GM21423 (cell line): ENCODE measurements at regions not wholly inside any gene's neighbourhood (a gene's known extent, or its start where the extent isn't known, plus 50 kb on each side); places are given as distances from the start of the nearest gene placed in this dataset.

Experiments
- ATAC-seq: cut with Tn5 transposase; IDR thresholded peaks from one replicate; pipeline ENCODE4 v1.9.1; 2021; ENCODE audit warnings: mild to moderate bottlenecking, moderate library complexity; ENCODE audit not compliant: unreplicated experiment

- no peak for ATAC-seq
These were observed 237.5 kb downstream of the COG6 start for GRCh38 chr13:39892721-39893685.

GRCh38 chr13:39893808-39894207 lies 238.3 kb downstream of the COG6 start:
- no peak for ATAC-seq

DNA sequence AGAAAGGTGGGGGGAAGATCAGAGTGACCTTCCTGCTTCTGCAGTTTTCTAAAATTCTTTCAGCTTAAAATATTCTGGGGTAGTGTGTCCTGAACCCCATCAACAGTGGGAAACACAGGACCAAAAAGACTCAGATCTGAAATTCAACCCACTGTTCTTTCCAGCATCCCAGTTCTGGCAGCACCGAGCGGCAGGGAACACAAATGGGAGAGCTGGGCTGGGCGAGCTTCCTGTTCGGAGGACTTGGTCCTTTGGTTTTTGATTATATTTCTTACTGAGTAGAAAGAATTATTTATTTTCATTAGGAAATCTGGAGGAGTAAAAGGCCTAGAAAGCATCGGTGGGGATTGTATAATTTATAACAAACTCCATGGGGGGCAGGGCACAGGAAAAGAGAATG lies 239.1 kb downstream of the COG6 start:
- ATAC-seq: no peak

DNA sequence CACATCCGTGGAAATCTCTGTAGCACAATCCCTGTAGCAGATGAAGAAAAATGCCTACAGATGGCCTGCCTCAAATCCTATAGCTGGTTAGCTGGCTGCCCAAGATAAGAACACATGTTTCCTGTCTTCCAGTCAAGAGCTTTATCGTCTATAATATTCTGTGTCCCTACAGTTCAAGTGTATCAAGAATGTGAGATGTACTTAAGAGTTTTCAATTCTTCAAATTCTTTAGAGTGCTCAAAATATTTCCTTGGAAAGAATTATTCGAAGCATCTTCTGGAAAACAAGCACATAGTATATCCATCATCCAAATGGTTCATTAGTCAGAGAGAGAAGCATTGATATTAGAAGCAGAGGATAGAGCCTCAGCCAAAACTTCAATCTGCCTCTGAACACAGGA lies 239.8 kb downstream of the COG6 start:
- no peak for ATAC-seq

DNA sequence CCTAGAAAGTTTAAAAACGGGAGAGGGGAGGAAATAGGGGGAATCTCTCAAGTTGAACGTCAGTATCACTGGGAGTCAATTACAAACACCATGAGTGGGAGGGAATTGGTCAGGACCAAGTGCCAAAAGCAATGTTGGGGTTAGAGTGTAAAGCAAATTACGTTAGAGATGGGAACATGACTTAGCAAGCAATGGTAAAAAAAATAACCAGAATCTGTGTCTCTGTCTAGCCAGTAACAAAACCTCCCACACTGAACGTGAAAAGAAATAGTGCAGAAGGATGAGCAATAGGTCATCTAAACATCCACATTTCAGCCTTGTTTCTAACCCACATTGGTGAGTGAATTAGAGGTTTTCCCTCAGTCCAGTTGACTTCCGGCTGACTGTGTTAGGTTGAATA lies 242.2 kb downstream of the COG6 start:
- no peak for ATAC-seq

- no peak for ATAC-seq
These were observed 244.8 kb downstream of the COG6 start for GRCh38 chr13:39900106-39900750.

DNA sequence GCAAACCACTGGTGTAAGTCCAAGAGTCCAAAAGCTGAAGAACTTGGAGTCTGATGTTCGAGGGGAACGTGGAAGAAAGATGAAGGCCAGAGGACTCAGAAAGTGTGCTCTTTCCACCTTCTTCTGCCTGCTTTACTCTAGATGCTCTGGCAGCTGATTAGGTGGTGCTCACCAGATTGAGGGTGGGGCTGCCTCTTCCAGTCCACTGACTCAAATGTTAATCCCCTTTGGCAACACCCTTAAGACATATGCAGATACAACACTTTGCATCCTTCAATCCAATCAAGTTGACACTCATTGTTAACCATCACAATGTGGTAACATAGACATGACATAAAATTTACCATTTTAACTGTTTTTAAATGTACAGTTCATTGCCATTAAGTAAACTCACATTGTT lies 249.5 kb downstream of the COG6 start:
- no peak for ATAC-seq

- no peak for ATAC-seq
These were observed 254.2 kb downstream of the COG6 start for GRCh38 chr13:39909634-39910033.

DNA sequence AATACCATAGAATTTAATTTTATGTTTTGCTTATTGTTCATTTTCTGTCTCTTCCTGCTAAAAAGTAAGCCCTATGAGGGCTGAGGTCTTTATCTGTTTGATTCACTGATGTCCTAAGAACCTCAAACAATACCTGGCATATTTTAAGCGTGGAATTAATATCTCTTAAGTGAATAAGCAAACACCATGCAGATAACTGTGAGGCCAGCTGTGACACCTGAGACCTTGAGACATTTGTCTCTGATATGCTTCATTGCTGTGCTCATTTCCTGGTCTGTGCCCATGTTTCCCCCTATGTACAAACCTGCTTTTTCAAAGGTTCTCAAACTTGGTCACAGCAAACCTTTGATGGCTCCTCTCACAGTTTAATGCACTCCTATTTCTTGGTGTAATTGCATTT lies 254.6 kb downstream of the COG6 start:
- ATAC-seq: no peak

- ATAC-seq: no peak
These were observed 255.4 kb downstream of the COG6 start for GRCh38 chr13:39910833-39911232.

- no peak for ATAC-seq
These were observed 257.9 kb downstream of the COG6 start for GRCh38 chr13:39913339-39913738.

- ATAC-seq: no peak
These were observed 258.5 kb downstream of the COG6 start for GRCh38 chr13:39913928-39914327.

- no peak for ATAC-seq
These were observed 260.0 kb downstream of the COG6 start for GRCh38 chr13:39915418-39915817.

DNA sequence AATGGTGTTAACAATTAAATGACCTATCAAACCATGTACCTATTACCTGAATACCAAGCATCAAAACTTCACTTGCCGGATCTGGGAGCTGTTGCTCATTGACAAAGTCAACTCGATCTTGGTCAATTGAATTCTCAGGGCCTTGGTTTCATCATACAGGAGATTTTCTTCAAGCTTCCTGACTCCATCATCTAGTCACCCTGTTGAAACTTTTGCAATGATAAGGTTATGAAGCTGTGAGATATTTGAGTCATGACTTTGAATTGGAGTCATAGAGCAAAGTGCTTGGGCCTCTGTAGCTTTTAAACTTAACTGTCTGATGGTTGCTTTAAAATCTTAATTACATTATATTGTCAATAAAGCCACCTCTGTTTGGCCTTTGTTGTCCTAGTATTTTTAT lies 260.9 kb downstream of the COG6 start:
- no peak for ATAC-seq

- no peak for ATAC-seq
These were observed 263.3 kb downstream of the COG6 start for GRCh38 chr13:39918620-39919236.

DNA sequence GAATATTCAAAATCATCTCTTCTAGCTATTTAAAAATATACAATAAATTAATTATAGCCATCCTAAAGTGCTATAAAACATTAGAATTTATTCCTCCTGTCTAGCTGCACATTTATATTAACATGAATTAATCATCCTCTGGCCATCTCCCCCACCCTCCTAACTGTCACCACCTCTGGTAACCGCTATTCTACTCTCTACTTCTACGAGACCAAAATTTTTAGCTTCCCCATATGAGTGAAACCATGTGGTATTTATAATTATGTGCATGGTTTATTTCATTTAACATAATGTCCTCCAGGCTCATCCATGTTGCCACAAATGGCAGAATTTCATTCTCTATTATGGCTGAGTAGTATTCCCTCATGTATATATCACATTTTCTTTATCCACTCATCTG lies 265.2 kb downstream of the COG6 start:
- no peak for ATAC-seq

DNA sequence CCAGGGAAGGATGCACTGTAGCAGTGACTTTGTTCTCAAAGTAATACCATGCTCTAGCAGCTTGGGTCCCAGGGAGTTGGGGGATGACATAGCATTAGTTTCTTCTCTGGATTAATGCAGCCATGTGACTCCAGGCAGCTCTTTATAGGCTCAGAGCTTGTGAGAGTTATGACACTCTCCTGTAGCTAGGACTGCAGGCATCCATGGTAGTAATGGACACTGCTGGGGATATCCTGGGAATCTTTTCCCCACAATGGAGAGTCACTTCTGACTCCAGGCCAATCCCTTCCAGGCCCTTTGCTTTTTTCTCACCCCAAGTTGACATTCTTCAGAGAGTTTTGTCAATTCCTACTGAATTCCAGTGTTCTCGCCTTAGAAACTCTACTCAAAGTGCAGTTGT lies 270.9 kb downstream of the COG6 start:
- no peak for ATAC-seq

DNA sequence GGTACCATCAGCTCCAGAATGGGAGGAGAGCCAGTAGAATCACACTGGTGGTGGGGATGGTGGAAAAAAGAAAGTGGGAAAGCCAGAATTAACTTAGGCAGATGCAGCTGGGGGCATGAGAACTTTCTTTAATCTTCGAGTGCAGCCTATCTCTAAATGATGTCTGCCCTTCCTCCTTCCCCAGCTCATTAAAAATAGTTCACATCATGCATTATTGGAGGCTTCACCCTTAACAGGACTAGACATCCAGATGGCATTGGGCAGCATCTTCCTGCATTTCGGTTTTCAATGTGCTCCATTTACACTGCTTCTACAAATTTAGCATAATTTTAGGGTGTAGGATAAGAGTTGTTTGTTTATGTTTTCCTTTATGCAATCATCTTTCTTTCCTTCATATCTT lies 272.8 kb downstream of the COG6 start:
- no peak for ATAC-seq

- ATAC-seq: no peak
These were observed 274.1 kb downstream of the COG6 start for GRCh38 chr13:39929583-39929982.

DNA sequence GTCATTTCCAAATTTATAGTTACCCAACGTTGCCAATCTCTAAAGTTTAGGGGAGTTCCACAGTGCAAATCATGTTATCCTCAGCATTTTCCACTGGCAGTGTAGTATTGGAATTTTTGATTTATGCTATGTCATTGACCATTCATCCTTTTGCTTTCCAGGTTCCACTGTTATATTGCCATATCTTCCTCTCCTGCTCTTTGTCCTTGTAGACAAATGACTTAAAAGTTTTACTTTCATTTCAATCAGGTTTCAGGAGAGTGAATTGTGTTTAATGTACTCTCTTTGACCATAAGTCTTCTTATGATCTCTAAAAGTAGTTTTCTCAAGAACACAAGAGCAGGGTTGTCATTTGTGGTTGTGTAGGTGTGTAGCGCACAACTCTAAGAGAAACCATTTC lies 274.6 kb downstream of the COG6 start:
- no peak for ATAC-seq

DNA sequence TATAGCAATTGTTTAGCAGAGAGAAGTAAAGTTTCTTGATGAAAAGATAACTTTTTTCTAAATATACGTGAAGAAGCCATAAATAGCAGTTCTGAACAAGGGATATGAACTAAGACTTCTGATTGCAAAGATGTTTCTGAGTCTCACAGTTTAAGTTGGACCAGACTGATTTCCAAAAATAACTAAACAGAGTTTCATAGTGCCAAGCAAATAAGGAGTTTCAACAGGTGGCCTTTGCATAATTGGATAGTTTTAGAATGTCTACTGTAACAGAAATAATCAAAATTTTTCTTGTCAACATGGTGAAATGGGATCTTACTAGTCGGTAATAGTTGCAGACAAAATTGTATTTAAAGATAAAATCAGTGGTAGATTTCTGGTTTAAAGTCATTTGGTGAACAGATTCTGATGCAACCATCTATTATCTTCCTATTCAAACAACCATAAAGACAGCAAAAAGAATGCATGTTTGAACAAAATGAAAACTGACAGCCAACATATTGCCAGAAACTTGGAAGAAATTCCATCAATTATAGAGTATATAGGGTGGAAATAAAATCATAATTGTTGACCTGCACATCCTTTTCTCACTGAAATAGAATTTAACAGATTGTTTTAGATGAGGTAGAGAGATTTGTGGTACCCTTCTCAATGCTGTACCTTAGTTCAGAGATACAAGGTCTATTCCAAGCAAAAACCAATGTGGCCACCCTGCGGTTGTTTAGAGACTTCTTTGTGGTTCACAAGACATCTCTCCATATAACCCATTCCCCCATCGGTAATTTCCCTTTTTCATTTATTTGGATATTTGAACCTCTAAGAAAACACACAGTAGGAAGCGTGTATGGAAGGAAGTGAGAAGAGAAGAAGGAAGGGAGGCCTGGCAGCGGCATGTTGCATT lies 275.3 kb downstream of the COG6 start:
- ATAC-seq: no peak
